ENCODE measurements at regions not wholly inside any gene's neighbourhood (a gene's known extent, or its start where the extent isn't known, plus 50 kb on each side); places are given as distances from the start of the nearest gene placed in this dataset.

DNA sequence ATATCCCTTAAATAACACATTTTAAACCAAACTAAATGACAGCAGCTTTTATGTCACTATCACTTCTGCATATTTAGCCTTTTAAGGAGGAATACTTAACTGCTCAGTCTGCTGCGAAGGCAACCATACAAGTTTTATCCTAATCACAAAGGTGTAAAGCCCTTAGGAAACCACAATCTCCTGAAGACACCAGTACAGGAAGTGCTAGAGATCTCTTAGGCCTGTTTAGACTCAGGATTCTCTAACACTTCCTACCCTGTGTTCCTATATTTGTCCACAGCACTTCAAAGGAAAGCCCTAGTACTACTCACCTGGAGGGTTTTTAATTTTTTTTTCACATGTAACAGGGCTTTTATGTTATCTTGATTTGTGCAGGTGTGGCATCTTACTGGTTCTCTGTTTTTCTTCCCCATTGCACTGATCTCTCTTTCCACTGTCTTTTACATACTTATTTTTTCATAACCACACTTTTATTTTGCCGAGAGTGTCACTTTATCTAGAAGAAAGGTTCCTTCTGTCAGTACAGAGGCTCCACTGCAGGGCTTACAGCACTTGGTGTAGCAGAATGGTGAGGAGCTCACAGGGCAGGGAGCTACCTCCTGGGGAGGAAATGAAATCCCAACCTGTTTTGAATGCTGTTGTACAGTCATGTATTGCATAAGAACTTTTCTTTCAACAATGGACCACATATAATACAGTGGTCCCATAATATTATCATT lies 1060.6 kb upstream of the ACO1 start:
- H3K9me1 ChIP-seq (replicated peaks; ENCODE audit: control insufficient read depth, extremely low read depth, insufficient read depth, low read length) = no peaks in the 10 kb centered on the region
- dilution Hi-C loops (cut with MboI; ENCODE audit: extremely low pct_ligation_motif_present, low sequenced_read_pairs) = no loop called here
- H3K79me2 ChIP-seq (ENCODE audit: control insufficient read depth, insufficient read depth, low read length) = no peaks in the 10 kb centered on the region
- H3K27me3 ChIP-seq (ENCODE audit: control insufficient read depth in 2 of 2, insufficient read depth in 2 of 2, low read length in 2 of 2) = no peaks in the 10 kb centered on the region
- intact Hi-C loops (cut with micrococcal nuclease) = no loop called here
- no peak overlapping the region for H3K4me3 ChIP-seq (replicated peaks in 1 of 3; ENCODE audit: insufficient read depth in 1 of 3, low read depth in 1 of 3, low read length in 3 of 3)
- no peaks in the 10 kb centered on the region for H3K4me1 ChIP-seq (ENCODE audit: control insufficient read depth, extremely low read depth, insufficient read depth, low read length)
- no peak overlapping the region for H3K4me2 ChIP-seq (ENCODE audit: insufficient read depth, low read length)
- H3K9me3 ChIP-seq (replicated peaks; ENCODE audit: control insufficient read depth, insufficient read depth, low read length) = no peaks in the 10 kb centered on the region
- no peak for TF ChIP-seq FOS (IDR thresholded peaks at IDR 0.05; ENCODE audit: borderline replicate concordance, insufficient read depth, low read length)
- TF ChIP-seq EZH2 (IDR thresholded peaks at IDR 0.05; ENCODE audit: borderline replicate concordance, low read depth, low read length, severe bottlenecking) = no peak
- TF ChIP-seq, protein P1, sequence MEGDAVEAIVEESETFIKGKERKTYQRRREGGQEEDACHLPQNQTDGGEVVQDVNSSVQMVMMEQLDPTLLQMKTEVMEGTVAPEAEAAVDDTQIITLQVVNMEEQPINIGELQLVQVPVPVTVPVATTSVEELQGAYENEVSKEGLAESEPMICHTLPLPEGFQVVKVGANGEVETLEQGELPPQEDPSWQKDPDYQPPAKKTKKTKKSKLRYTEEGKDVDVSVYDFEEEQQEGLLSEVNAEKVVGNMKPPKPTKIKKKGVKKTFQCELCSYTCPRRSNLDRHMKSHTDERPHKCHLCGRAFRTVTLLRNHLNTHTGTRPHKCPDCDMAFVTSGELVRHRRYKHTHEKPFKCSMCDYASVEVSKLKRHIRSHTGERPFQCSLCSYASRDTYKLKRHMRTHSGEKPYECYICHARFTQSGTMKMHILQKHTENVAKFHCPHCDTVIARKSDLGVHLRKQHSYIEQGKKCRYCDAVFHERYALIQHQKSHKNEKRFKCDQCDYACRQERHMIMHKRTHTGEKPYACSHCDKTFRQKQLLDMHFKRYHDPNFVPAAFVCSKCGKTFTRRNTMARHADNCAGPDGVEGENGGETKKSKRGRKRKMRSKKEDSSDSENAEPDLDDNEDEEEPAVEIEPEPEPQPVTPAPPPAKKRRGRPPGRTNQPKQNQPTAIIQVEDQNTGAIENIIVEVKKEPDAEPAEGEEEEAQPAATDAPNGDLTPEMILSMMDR (IDR thresholded peaks at IDR 0.05; ENCODE audit: extremely low read depth in 1 of 2, insufficient read depth in 1 of 2, low read depth in 1 of 2, low read length in 2 of 2) = no peak
- no peak for TF ChIP-seq POLR2A (IDR thresholded peaks at IDR 0.05; ENCODE audit: low read depth, low read length)
- TF ChIP-seq, protein P2, sequence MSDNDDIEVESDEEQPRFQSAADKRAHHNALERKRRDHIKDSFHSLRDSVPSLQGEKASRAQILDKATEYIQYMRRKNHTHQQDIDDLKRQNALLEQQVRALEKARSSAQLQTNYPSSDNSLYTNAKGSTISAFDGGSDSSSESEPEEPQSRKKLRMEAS (IDR thresholded peaks at IDR 0.05; ENCODE audit: insufficient read depth, insufficient read length) = no peak
- no peak for TF ChIP-seq JUN (IDR thresholded peaks at IDR 0.05; ENCODE audit: borderline replicate concordance, insufficient read depth, insufficient read length, low read depth)
- no peak for TF ChIP-seq POLR2AphosphoS5 (IDR thresholded peaks at IDR 0.05; ENCODE audit: insufficient read depth, low read depth, low read length)
- no peak for TF ChIP-seq GATA2 (IDR thresholded peaks at IDR 0.05; ENCODE audit: insufficient read depth, insufficient read length, low read depth, low read length)
- TF ChIP-seq MYC (IDR thresholded peaks at IDR 0.05; ENCODE audit: low read depth, low read length) = no peak
- no peaks in the 10 kb centered on the region for H4K20me1 ChIP-seq (replicated peaks; ENCODE audit: control insufficient read depth, extremely low read depth, insufficient read depth, low read length)
- no peak for DNase-seq (ENCODE audit: low read depth, low spot score)
- H3K9ac ChIP-seq (replicated peaks; ENCODE audit: extremely low read depth, insufficient read depth, low read length) = no peak overlapping the region
- POLR2A ChIA-PET = no interaction called here
- no peaks in the 10 kb centered on the region for H3K36me3 ChIP-seq (ENCODE audit: control insufficient read depth in 2 of 2, extremely low read depth in 1 of 2, insufficient read depth in 2 of 2, low read length in 2 of 2)
- BruUV-seq (replicated peaks) = no TSS peak
- no peak overlapping the region for H3K27ac ChIP-seq (ENCODE audit: insufficient read depth, low read depth, low read length)
- CTCF ChIA-PET = interaction anchor here (1.1 kb wide), 2 partner anchors 12 to 19 kb away, joined by 3 read pairs; no protein-coding TSS in a partner anchor
- H2AFZ ChIP-seq (ENCODE audit: low read depth, low read length) = no peak overlapping the region
- FAIRE-seq = no peak
